ENCODE measurements at regions not wholly inside any gene's neighbourhood (a gene's known extent, or its start where the extent isn't known, plus 50 kb on each side); places are given as distances from the start of the nearest gene placed in this dataset.

DNA sequence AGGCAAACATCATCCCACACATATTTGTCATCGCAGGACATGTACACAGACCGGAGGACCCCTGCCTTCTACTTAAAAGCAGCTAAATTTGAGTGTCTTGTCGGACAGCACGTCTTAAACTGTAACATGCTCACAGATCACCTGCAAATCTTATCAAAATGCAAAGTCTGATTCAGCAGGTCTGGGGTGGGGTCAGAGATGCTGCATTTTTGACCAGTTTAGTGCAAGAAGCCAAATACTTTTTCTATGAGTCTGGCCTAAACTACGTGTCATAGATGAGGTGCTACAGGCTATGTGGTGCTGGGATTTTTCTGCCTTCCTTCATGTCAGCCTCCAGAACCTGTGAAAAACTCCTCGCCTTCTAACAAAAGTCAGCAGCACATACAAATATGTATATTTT lies 178.8 kb upstream of the LHX5 start:
- no peaks in the 10 kb centered on the region for H3K4me1 ChIP-seq (ENCODE audit: control insufficient read depth in 2 of 3, insufficient read depth in 2 of 3, low read depth in 1 of 3, low read length in 3 of 3)
- H3K27me3 ChIP-seq (ENCODE audit: control insufficient read depth, insufficient read depth, low read length): no peaks in the 10 kb centered on the region
- intact Hi-C loops (cut with DNase I): no loop called here
- no peaks in the 10 kb centered on the region for H3K36me3 ChIP-seq (ENCODE audit: control insufficient read depth in 2 of 3, insufficient read depth in 3 of 3, low read length in 3 of 3)
- TF ChIP-seq, protein P1, sequence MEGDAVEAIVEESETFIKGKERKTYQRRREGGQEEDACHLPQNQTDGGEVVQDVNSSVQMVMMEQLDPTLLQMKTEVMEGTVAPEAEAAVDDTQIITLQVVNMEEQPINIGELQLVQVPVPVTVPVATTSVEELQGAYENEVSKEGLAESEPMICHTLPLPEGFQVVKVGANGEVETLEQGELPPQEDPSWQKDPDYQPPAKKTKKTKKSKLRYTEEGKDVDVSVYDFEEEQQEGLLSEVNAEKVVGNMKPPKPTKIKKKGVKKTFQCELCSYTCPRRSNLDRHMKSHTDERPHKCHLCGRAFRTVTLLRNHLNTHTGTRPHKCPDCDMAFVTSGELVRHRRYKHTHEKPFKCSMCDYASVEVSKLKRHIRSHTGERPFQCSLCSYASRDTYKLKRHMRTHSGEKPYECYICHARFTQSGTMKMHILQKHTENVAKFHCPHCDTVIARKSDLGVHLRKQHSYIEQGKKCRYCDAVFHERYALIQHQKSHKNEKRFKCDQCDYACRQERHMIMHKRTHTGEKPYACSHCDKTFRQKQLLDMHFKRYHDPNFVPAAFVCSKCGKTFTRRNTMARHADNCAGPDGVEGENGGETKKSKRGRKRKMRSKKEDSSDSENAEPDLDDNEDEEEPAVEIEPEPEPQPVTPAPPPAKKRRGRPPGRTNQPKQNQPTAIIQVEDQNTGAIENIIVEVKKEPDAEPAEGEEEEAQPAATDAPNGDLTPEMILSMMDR (IDR thresholded peaks at IDR 0.05; ENCODE audit: borderline replicate concordance, extremely low read depth, insufficient read depth): no peak
- H3K27ac ChIP-seq (ENCODE audit: low read depth in 2 of 2, low read length in 2 of 2): no peak overlapping the region
- FAIRE-seq: no peak
- H3K9me3 ChIP-seq (ENCODE audit: control insufficient read depth in 2 of 3, insufficient read depth in 1 of 3, low read length in 3 of 3): peaks cover 0 to 8% (median 0%) of the 10 kb centered on the region in 3 donors
- H3K4me3 ChIP-seq (ENCODE audit: low read length in 3 of 3): no peak overlapping the region
- H3K9ac ChIP-seq (ENCODE audit: low read length in 3 of 3): no peak overlapping the region
- DNase-seq: no peak

DNA sequence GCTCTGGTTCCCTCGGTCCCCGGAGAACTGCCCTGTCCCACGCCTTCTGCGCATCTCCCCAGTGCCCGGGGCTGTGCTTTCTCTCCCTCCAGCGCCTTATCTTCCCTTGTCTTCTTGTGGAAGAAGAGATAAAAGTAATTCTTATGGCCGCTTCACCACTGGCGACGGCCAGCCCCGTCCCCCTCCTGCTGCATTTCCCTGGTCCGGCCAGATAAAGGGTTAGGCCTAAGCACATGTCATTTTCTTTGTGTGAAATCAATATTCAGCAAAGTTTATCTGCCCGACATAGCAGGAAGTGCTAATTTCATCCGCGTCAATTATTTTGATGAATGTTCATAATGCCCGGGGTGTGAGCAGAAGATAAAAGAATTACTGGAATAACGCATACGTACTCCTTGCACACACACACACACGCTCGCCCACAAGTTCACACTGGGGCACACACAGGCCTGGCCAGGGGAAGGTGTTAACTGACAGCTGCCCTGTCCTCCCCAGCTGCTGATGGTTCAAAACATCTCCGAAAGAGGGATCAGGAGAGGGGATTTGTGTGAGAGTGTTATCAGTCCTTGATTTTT lies 177.7 kb upstream of the LHX5 start:
- H3K4me3 ChIP-seq (ENCODE audit: low read length in 3 of 3): no peak overlapping the region
- no peak for FAIRE-seq
- TF ChIP-seq, protein P1 (IDR thresholded peaks at IDR 0.05; ENCODE audit: borderline replicate concordance, extremely low read depth, insufficient read depth): no peak
- intact Hi-C loops (cut with DNase I): no loop called here
- no peaks in the 10 kb centered on the region for H3K27me3 ChIP-seq (ENCODE audit: control insufficient read depth, insufficient read depth, low read length)
- H3K9me3 ChIP-seq (ENCODE audit: control insufficient read depth in 2 of 3, insufficient read depth in 1 of 3, low read length in 3 of 3): peaks cover 0 to 8% (median 0%) of the 10 kb centered on the region in 3 donors
- H3K9ac ChIP-seq (ENCODE audit: low read length in 3 of 3): no peak overlapping the region
- DNase-seq: no peak
- H3K4me1 ChIP-seq (ENCODE audit: control insufficient read depth in 2 of 3, insufficient read depth in 2 of 3, low read depth in 1 of 3, low read length in 3 of 3): no peaks in the 10 kb centered on the region
- H3K27ac ChIP-seq (ENCODE audit: low read depth in 2 of 2, low read length in 2 of 2): no peak overlapping the region
- H3K36me3 ChIP-seq (ENCODE audit: control insufficient read depth in 2 of 3, insufficient read depth in 3 of 3, low read length in 3 of 3): no peaks in the 10 kb centered on the region

DNA sequence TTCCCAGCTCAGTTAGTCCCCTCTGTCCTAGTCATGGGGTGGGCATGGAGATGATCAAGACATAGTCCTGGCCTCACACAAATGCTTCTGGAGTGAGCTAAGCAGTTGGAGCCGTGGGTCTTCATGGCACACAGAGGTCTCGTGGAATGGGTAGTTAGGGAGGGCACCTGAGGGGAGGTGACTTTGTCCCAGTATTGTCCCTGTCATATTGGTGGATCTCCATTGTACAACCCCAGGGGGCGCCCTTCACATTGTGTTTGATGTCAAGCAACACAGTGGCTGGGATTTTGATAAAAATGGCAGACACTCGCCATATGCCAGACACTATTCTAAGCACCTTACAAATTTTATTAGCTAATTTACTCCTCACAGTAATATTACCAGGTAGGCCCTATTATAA lies 175.4 kb upstream of the LHX5 start:
- Histone ChIP-seq H3K27me3 (ENCODE audit: control insufficient read depth, insufficient read depth, low read length) (no peaks in the 10 kb centered on the region), H3K4me3 (ENCODE audit: low read length in 3 of 3) (no peak overlapping the region), H3K9ac (ENCODE audit: low read length in 3 of 3) (no peak overlapping the region), H3K36me3 (ENCODE audit: control insufficient read depth in 2 of 3, insufficient read depth in 3 of 3, low read length in 3 of 3) (no peaks in the 10 kb centered on the region), H3K4me1 (ENCODE audit: control insufficient read depth in 2 of 3, insufficient read depth in 2 of 3, low read depth in 1 of 3, low read length in 3 of 3) (no peaks in the 10 kb centered on the region), H3K27ac (ENCODE audit: low read depth in 2 of 2, low read length in 2 of 2) (no peak overlapping the region), H3K9me3 (ENCODE audit: control insufficient read depth in 2 of 3, insufficient read depth in 1 of 3, low read length in 3 of 3) (no peaks in the 10 kb centered on the region)
- FAIRE-seq (no peak), DNase-seq (no peak)
- intact Hi-C loops (cut with DNase I): no loop called here
- TF ChIP-seq, protein P1 (IDR thresholded peaks at IDR 0.05; ENCODE audit: borderline replicate concordance, extremely low read depth, insufficient read depth): no peak

DNA sequence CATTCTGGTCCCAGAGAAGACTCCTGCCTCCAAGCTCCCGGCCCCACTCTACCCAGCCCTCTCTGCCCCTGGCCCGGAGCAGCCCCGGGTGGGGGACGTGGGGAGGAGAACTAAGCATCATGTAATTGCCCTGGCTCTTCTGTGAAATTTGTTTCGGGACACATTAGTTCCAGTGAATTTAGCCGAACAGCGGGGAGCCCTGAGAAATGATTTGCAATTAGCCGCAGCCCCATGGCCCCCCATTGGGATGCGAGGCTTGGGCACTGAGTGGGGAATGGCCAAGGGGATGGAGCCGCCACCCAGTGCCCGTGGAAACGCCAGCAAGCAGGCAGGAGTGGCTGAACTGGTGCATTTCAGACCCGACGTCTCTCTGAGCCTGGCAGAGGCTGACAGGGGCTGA lies 173.9 kb upstream of the LHX5 start:
- no peak overlapping the region for H3K9ac ChIP-seq (ENCODE audit: low read length in 3 of 3)
- no peaks in the 10 kb centered on the region for H3K4me1 ChIP-seq (ENCODE audit: control insufficient read depth in 2 of 3, insufficient read depth in 2 of 3, low read depth in 1 of 3, low read length in 3 of 3)
- intact Hi-C loops (cut with DNase I): no loop called here
- DNase-seq (no peak), FAIRE-seq (no peak)
- H3K4me3 ChIP-seq (ENCODE audit: low read length in 3 of 3): no peak overlapping the region
- H3K27ac ChIP-seq (ENCODE audit: low read depth in 2 of 2, low read length in 2 of 2): no peak overlapping the region
- TF ChIP-seq, protein P1 (IDR thresholded peaks at IDR 0.05; ENCODE audit: borderline replicate concordance, extremely low read depth, insufficient read depth): no peak
- no peaks in the 10 kb centered on the region for H3K9me3 ChIP-seq (ENCODE audit: control insufficient read depth in 2 of 3, insufficient read depth in 1 of 3, low read length in 3 of 3)
- no peaks in the 10 kb centered on the region for H3K27me3 ChIP-seq (ENCODE audit: control insufficient read depth, insufficient read depth, low read length)
- no peaks in the 10 kb centered on the region for H3K36me3 ChIP-seq (ENCODE audit: control insufficient read depth in 2 of 3, insufficient read depth in 3 of 3, low read length in 3 of 3)

Data from kidney (tissue), 13 donors.